Smooth muscle cell (in vitro differentiated cells): ENCODE measurements at regions not wholly inside any gene's neighbourhood (a gene's known extent, or its start where the extent isn't known, plus 50 kb on each side); places are given as distances from the start of the nearest gene placed in this dataset.

Experiments used
- DNase-seq: peaks from one replicate; lab custom pipeline; 2025; ENCODE audit not compliant: unreplicated experiment; lab: John Stamatoyannopoulos, UW
- H2AFZ ChIP-seq: fragments of 200-600 bp; sonication (generic); 2 replicates; pipeline ENCODE4 v1.6.0; 2016; ENCODE audit warnings: antibody characterized with exemption, low read depth, mild to moderate bottlenecking
- H3F3A ChIP-seq: fragments of 200-600 bp; sonication (generic); 2 replicates; pipeline ENCODE4 v1.6.0; 2017; ENCODE audit warnings: antibody characterized with exemption, low read depth
- H3K27ac ChIP-seq: fragments of 200-600 bp; sonication (generic); 2 replicates; pipeline ENCODE4 v1.5.1; 2016; ENCODE audit warnings: low read depth, mild to moderate bottlenecking
- H3K27me3 ChIP-seq: fragments of 200-600 bp; sonication (generic); 2 replicates; pipeline ENCODE4 v1.6.1; 2016; ENCODE audit warnings: low read depth, mild to moderate bottlenecking
- H3K36me3 ChIP-seq: fragments of 200-600 bp; sonication (generic); 2 replicates; pipeline ENCODE4 v1.5.1; 2016; ENCODE audit warnings: low read depth
- H3K4me1 ChIP-seq: fragments of 200-600 bp; sonication (generic); 2 replicates; pipeline ENCODE4 v1.5.1; 2016; ENCODE audit warnings: low read depth
- H3K4me2 ChIP-seq: fragments of 200-600 bp; sonication (generic); 2 replicates; pipeline ENCODE4 v1.6.0; 2016; ENCODE audit warnings: mild to moderate bottlenecking
- H3K4me3 ChIP-seq: fragments of 200-600 bp; sonication (generic); 2 replicates; pipeline ENCODE4 v1.5.1; 2016; ENCODE audit warnings: mild to moderate bottlenecking
- H3K79me2 ChIP-seq: fragments of 200-600 bp; sonication (generic); 2 replicates; pipeline ENCODE4 v1.6.0; 2016; ENCODE audit warnings: low read depth, mild to moderate bottlenecking
- H3K9ac ChIP-seq: fragments of 200-600 bp; sonication (generic); 2 replicates; pipeline ENCODE4 v1.6.0; 2016; ENCODE audit warnings: low read depth
- H3K9me3 ChIP-seq: fragments of 200-600 bp; sonication (generic); replicated peaks from 2 replicates; pipeline ENCODE4 v1.5.1; 2016; ENCODE audit warnings: low read depth
- H4K20me1 ChIP-seq: fragments of 200-600 bp; sonication (generic); 2 replicates; pipeline ENCODE4 v1.6.0; 2016; ENCODE audit warnings: low read depth
- WGBS: methylation state at CpG from one replicate; pipeline ENCODE4 v1.1.7; 2016; ENCODE audit warnings: low lambda C conversion rate; 5-methylcytosine and 5-hydroxymethylcytosine counted together
- TF ChIP-seq, protein P1 (sequence below): fragments of 200-600 bp; sonication (generic); IDR thresholded peaks from 2 replicates; pipeline ENCODE4 v1.5.1; 2017; ENCODE audit warnings: borderline replicate concordance, mild to moderate bottlenecking, antibody characterized with exemption; ENCODE audit not compliant: insufficient read depth, poor library complexity, severe bottlenecking

DNA sequence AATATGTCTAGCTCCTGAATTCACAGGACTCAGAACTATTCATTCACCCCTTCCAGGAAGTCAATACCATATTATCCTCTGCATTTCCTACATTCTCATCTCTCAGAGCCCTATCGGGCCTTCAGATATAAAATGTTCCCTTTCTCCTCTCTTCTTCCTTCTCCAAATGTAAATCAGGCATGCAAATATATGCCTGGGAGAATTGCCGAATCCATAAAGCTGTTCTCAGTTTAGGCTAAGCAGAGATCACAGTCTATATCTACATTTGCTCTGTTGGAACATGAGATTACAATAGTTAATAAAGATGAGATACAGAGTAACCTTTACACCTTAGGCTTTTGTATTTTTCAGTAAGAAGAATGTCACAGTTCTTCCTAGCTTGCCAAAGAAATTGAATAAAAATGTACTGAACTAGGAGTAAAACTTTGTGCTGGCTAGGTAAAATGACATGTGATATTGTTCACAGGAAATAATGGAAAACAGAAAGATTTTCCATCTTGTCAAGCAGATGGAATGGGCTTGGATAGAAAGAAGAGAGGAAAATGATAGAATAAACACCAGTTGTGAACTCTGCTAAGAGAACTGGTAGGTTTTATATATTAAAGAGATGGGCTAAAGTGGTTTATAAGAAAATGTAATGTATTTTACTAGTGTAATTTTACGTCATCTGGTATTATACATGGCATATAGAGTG lies 161.5 kb downstream of the NRIP1 start:
- Histone ChIP-seq H3K9ac (no peak overlapping the region), H3F3A (no peaks in the 10 kb centered on the region), H3K4me3 (no peak overlapping the region), H3K27me3 (no peaks in the 10 kb centered on the region), H3K36me3 (no peaks in the 10 kb centered on the region), H3K4me1 (peaks cover 5% of the 10 kb centered on the region), H3K9me3 (no peaks in the 10 kb centered on the region), H2AFZ (no peak overlapping the region), H3K79me2 (no peaks in the 10 kb centered on the region), H3K27ac (no peak overlapping the region), H3K4me2 (no peak overlapping the region), H4K20me1 (no peaks in the 10 kb centered on the region)
- WGBS: 97% methylated on average over 3 of the region's 3 CpGs
- DNase-seq: no peak
- TF ChIP-seq, protein P1, sequence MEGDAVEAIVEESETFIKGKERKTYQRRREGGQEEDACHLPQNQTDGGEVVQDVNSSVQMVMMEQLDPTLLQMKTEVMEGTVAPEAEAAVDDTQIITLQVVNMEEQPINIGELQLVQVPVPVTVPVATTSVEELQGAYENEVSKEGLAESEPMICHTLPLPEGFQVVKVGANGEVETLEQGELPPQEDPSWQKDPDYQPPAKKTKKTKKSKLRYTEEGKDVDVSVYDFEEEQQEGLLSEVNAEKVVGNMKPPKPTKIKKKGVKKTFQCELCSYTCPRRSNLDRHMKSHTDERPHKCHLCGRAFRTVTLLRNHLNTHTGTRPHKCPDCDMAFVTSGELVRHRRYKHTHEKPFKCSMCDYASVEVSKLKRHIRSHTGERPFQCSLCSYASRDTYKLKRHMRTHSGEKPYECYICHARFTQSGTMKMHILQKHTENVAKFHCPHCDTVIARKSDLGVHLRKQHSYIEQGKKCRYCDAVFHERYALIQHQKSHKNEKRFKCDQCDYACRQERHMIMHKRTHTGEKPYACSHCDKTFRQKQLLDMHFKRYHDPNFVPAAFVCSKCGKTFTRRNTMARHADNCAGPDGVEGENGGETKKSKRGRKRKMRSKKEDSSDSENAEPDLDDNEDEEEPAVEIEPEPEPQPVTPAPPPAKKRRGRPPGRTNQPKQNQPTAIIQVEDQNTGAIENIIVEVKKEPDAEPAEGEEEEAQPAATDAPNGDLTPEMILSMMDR: no peak

DNA sequence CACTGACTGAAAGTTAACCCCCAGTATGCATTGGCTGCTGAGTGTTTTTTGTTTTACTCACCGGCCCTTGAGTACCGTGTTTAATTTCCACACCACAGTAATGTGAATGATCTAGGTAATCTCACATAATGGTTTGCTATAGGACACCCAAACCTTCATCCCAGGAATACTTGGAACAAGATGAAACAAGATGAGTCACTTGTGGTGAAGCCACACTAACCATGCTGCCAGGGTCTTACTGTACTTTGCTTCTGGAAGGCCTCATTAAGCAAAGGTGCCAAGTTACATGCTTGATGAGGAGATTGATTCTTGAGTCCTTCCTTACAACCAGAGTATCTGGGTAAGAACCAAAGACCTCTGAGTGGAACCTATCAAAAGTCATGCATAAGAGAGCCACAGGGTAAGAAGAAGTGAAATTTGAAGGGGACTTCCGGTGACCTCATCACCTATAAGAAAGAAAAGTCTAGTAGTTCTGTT lies 163.3 kb downstream of the NRIP1 start:
- Histone ChIP-seq H3K4me3 (no peak overlapping the region), H4K20me1 (no peaks in the 10 kb centered on the region), H3K79me2 (no peaks in the 10 kb centered on the region), H3K27ac (peak overlapping the region; percentile 62), H3K27me3 (no peaks in the 10 kb centered on the region), H3K36me3 (no peaks in the 10 kb centered on the region), H3F3A (no peaks in the 10 kb centered on the region), H3K9me3 (no peaks in the 10 kb centered on the region), H3K9ac (no peak overlapping the region), H3K4me1 (peaks cover 5% of the 10 kb centered on the region), H2AFZ (no peak overlapping the region), H3K4me2 (peak overlapping the region; percentile 43)
- TF ChIP-seq, protein P1: no peak
- WGBS: 81% methylated on average over 3 of the region's 3 CpGs
- no peak for DNase-seq

DNA sequence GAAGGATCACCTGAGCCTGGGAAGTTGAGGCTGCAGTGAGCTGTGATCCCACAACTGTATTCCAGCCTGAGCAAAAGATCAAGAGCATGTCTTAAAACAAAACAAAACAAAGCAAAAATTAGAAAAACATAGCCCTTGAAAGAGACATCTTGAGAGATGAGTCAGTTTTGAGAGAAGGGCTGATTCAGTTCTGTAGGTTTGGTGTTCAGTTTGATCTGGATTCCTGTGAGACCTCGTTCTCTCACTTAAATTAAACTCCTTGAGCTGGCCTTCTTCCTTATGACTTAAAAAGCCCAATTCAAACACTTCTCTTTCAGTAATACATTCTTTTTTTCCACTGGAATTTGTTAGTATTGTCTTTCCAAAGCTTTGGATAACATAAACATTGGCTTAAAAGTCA lies 164.2 kb downstream of the NRIP1 start:
- Histone ChIP-seq H3K27me3 (no peaks in the 10 kb centered on the region), H4K20me1 (no peaks in the 10 kb centered on the region), H2AFZ (no peak overlapping the region), H3K4me2 (peak overlapping the region; percentile 43), H3K9ac (no peak overlapping the region), H3F3A (no peaks in the 10 kb centered on the region), H3K36me3 (no peaks in the 10 kb centered on the region), H3K27ac (peak overlapping the region; percentile 62), H3K9me3 (no peaks in the 10 kb centered on the region), H3K4me3 (no peak overlapping the region), H3K79me2 (no peaks in the 10 kb centered on the region), H3K4me1 (peaks cover 5% of the 10 kb centered on the region)
- no peak for DNase-seq
- 48% methylated on average over 1 of the region's 1 CpG for WGBS
- TF ChIP-seq, protein P1: no peak

DNA sequence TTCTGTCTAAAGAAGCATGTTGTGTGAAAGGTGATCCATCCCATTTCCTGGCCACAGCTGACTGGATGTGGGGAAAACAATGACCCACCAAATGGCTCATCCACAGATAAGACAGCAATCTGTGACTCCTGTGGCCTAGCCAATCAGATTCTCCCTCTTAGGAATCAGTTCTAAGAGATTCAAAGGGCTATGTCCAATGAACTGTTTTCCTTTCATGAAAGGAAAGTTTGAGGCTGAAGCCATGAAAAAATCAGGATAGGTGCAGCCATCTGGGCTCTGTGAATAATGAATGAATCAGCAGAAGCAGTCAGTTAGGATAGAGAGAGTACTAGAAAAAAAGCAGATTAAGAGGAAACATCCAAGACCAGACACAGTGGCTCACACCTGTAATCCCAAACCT lies 164.7 kb downstream of the NRIP1 start:
- Histone ChIP-seq H3K4me2 (no peak overlapping the region), H3K4me3 (no peak overlapping the region), H2AFZ (no peak overlapping the region), H3K9ac (no peak overlapping the region), H3K27me3 (no peaks in the 10 kb centered on the region), H3K27ac (peak overlapping the region; percentile 62), H3K79me2 (no peaks in the 10 kb centered on the region), H3K4me1 (peaks cover 5% of the 10 kb centered on the region), H3F3A (no peaks in the 10 kb centered on the region), H4K20me1 (no peaks in the 10 kb centered on the region), H3K9me3 (no peaks in the 10 kb centered on the region), H3K36me3 (no peaks in the 10 kb centered on the region)
- DNase-seq: no peak
- TF ChIP-seq, protein P1: no peak
